ENCODE measurements at regions not wholly inside any gene's neighbourhood (a gene's known extent, or its start where the extent isn't known, plus 50 kb on each side); places are given as distances from the start of the nearest gene placed in this dataset.

- ATAC-seq: no peak
- H3K4me1 ChIP-seq: no peaks in the 10 kb centered on the region
- no peak overlapping the region for H3K4me2 ChIP-seq
- 44% methylated on average over 1 of the region's 1 CpG for WGBS (ENCODE audit: missing lambda C conversion rate)
- ChIA-PET POLR2A (no interaction called here), CTCF (interaction anchor here (0.9 kb wide), 1 partner anchor 32 kb away, joined by 5 read pairs; no protein-coding TSS in a partner anchor)
- no peak overlapping the region for H3K4me3 ChIP-seq
- 0 out of 3 replicates have a peak, but pooled peaks cover 9% of the 10 kb centered on the region for H3K9me3 ChIP-seq
- no peak for FAIRE-seq
- TF ChIP-seq HOXB5 (CRISPR knock-in tag; IDR thresholded peaks at IDR 0.05) (no peak), ZNF302 (CRISPR knock-in tag; IDR thresholded peaks at IDR 0.05) (no peak), USF2 (IDR thresholded peaks at IDR 0.05) (no peak), NPAS2 (CRISPR knock-in tag; IDR thresholded peaks at IDR 0.05; ENCODE audit: borderline replicate concordance) (no peak), CBX2 (IDR thresholded peaks at IDR 0.05; ENCODE audit: borderline replicate concordance, low read depth) (no peak), TFCP2L1 (CRISPR knock-in tag; IDR thresholded peaks at IDR 0.05) (no peak), ZC3H11A (IDR thresholded peaks at IDR 0.05) (no peak), EHMT2 (IDR thresholded peaks at IDR 0.05; ENCODE audit: low read depth) (no peak), ZFP36 (IDR thresholded peaks at IDR 0.05; ENCODE audit: borderline replicate concordance, partially characterized antibody) (no peak), ELK1 (IDR thresholded peaks at IDR 0.05; ENCODE audit: low read depth, low read length) (no peak), REST (IDR thresholded peaks at IDR 0.05) (no peak), SREBF2 (IDR thresholded peaks at IDR 0.05) (no peak)
- DNase-seq (ENCODE audit: low read depth in 1 of 2, low spot score in 1 of 2): no peak
- no peak overlapping the region for H3K27ac ChIP-seq
Observed at GRCh38 chr1:147409886-147410285, 131.4 kb upstream of the BCL9 start.

- DNase-seq (ENCODE audit: low read depth in 1 of 2, low spot score in 1 of 2): no peak
- TF ChIP-seq MYC (IDR thresholded peaks at IDR 0.05; ENCODE audit: borderline replicate concordance, low read length) (no peak), HES2 (IDR thresholded peaks at IDR 0.05) (no peak), RNF2 (IDR thresholded peaks at IDR 0.05; ENCODE audit: borderline replicate concordance, low read depth) (no peak), TP53 (CRISPR knock-in tag; IDR thresholded peaks at IDR 0.05) (no peak), RAD21 (conservative IDR thresholded peaks at IDR 0.05 in 1 of 2, IDR thresholded peaks at IDR 0.05 in 1 of 2) (no peak), FOXS1 (CRISPR knock-in tag; IDR thresholded peaks at IDR 0.05) (no peak), JUN (IDR thresholded peaks at IDR 0.05) (no peak), TFCP2L1 (CRISPR knock-in tag; IDR thresholded peaks at IDR 0.05) (no peak), FOSB (CRISPR knock-in tag; IDR thresholded peaks at IDR 0.05) (no peak), CHD2 (IDR thresholded peaks at IDR 0.05; ENCODE audit: low read length, partially characterized antibody) (no peak), ZNF302 (CRISPR knock-in tag; IDR thresholded peaks at IDR 0.05) (no peak), ESRRA (IDR thresholded peaks at IDR 0.05; ENCODE audit: borderline replicate concordance, low read length) (no peak), EHMT2 (IDR thresholded peaks at IDR 0.05; ENCODE audit: low read depth) (no peak), RFX5 (IDR thresholded peaks at IDR 0.05) (no peak), RCOR1 (IDR thresholded peaks at IDR 0.05; ENCODE audit: low read depth, low read length) (no peak), PBX3 (IDR thresholded peaks at IDR 0.05) (no peak)
- 13% methylated on average over 4 of the region's 4 CpGs for WGBS (ENCODE audit: missing lambda C conversion rate)
Observed at GRCh38 chr1:147413110-147413605, 128.1 kb upstream of the BCL9 start.

More at GRCh38 chr1:147413110-147413605, 128.1 kb upstream of the BCL9 start:
- Histone ChIP-seq H3K4me3 (no peak overlapping the region), H3K9me3 (0 out of 3 replicates have a peak, but pooled peaks cover 9% of the 10 kb centered on the region), H3K4me1 (no peaks in the 10 kb centered on the region), H3K4me2 (no peak overlapping the region), H3K27ac (no peak overlapping the region)
- CTCF ChIA-PET: no interaction called here
- FAIRE-seq (no peak), ATAC-seq (no peak)
- POLR2A ChIA-PET: no interaction called here
